ENCODE measurements at regions not wholly inside any gene's neighbourhood (a gene's known extent, or its start where the extent isn't known, plus 50 kb on each side); places are given as distances from the start of the nearest gene placed in this dataset.

GRCh38 chr12:17381211-17381610, 708.8 kb downstream of the RERGL start:
- H3K36me3 Mint-ChIP-seq, result no peaks in the 10 kb centered on the region
- no peak overlapping the region for H3K27ac Mint-ChIP-seq
- TF ChIP-seq CTCF (IDR thresholded peaks at IDR 0.05; ENCODE audit: unreplicated experiment), result no peak
- DNase-seq (ENCODE audit: low spot score in 2 of 2, unreplicated experiment in 2 of 2), result no peak
- H3K4me1 Mint-ChIP-seq, result peaks cover 16% of the 10 kb centered on the region
- no peaks in the 10 kb centered on the region for H3K27me3 Mint-ChIP-seq (ENCODE audit: low read depth)
- no peak overlapping the region for H3K4me3 Mint-ChIP-seq
- H3K9me3 Mint-ChIP-seq, result peaks cover 9% of the 10 kb centered on the region

GRCh38 chr12:17372508-17372907, 717.5 kb downstream of the RERGL start:
- Mint-ChIP-seq H3K4me1 (peaks cover 26% of the 10 kb centered on the region), H3K36me3 (no peaks in the 10 kb centered on the region), H3K9me3 (no peaks in the 10 kb centered on the region), H3K27me3 (ENCODE audit: low read depth) (no peaks in the 10 kb centered on the region), H3K4me3 (no peak overlapping the region), H3K27ac (no peak overlapping the region)
- no peak for DNase-seq (ENCODE audit: low spot score in 2 of 2, unreplicated experiment in 2 of 2)
- TF ChIP-seq CTCF (IDR thresholded peaks at IDR 0.05; ENCODE audit: unreplicated experiment), result no peak

GRCh38 chr12:17371491-17372215, 718.3 kb downstream of the RERGL start:
- Mint-ChIP-seq H3K9me3 (peaks cover 3% of the 10 kb centered on the region), H3K27me3 (ENCODE audit: low read depth) (no peaks in the 10 kb centered on the region), H3K4me1 (peaks cover 18% of the 10 kb centered on the region), H3K4me3 (no peak overlapping the region), H3K27ac (no peak overlapping the region), H3K36me3 (no peaks in the 10 kb centered on the region)
- no peak for TF ChIP-seq CTCF (IDR thresholded peaks at IDR 0.05; ENCODE audit: unreplicated experiment)
- DNase-seq (ENCODE audit: low spot score in 2 of 2, unreplicated experiment in 2 of 2), result no peak

- TF ChIP-seq CTCF (IDR thresholded peaks at IDR 0.05; ENCODE audit: unreplicated experiment), result no peak
- peaks cover 15% of the 10 kb centered on the region for H3K4me1 Mint-ChIP-seq
- no peak for DNase-seq (ENCODE audit: low spot score in 2 of 2, unreplicated experiment in 2 of 2)
- H3K36me3 Mint-ChIP-seq, result no peaks in the 10 kb centered on the region
- H3K27ac Mint-ChIP-seq, result no peak overlapping the region
- no peak overlapping the region for H3K4me3 Mint-ChIP-seq
- H3K9me3 Mint-ChIP-seq, result peaks cover 3% of the 10 kb centered on the region
- H3K27me3 Mint-ChIP-seq (ENCODE audit: low read depth), result no peaks in the 10 kb centered on the region
Observed at GRCh38 chr12:17370621-17371020, 719.4 kb downstream of the RERGL start.

- H3K4me3 Mint-ChIP-seq, result no peak overlapping the region
- no peak for TF ChIP-seq CTCF (IDR thresholded peaks at IDR 0.05; ENCODE audit: unreplicated experiment)
- no peaks in the 10 kb centered on the region for H3K36me3 Mint-ChIP-seq
- H3K27me3 Mint-ChIP-seq (ENCODE audit: low read depth), result no peaks in the 10 kb centered on the region
- H3K9me3 Mint-ChIP-seq, result peaks cover 3% of the 10 kb centered on the region
- peaks cover 15% of the 10 kb centered on the region for H3K4me1 Mint-ChIP-seq
- DNase-seq (ENCODE audit: low spot score in 2 of 2, unreplicated experiment in 2 of 2), result no peak
- no peak overlapping the region for H3K27ac Mint-ChIP-seq
Observed at GRCh38 chr12:17369556-17369955, 720.4 kb downstream of the RERGL start.

Measured in mesothelial cell of epicardium (in vitro differentiated cells).